Body of pancreas (tissue), 4 donors: ENCODE measurements at regions not wholly inside any gene's neighbourhood (a gene's known extent, or its start where the extent isn't known, plus 50 kb on each side); places are given as distances from the start of the nearest gene placed in this dataset.

Experiments
- CTCF ChIP-seq, 7 experiments: fragments of 450-650 bp in 4 of 7; fragments of 200-600 bp in 3 of 7; sonication (generic) in 3 of 7; IDR thresholded peaks; one replicate each; pipeline ENCODE4 v1.5.1; 2016 to 2019; ENCODE audit warnings: antibody characterized with exemption in 7 of 7
- POLR2A ChIP-seq, 3 donors: fragments of 450-650 bp; IDR thresholded peaks; one replicate each; pipeline ENCODE4 v1.6.1; 2016; ENCODE audit warnings: antibody characterized with exemption in 3 of 3, mild to moderate bottlenecking in 2 of 3

GRCh38 chr3:28808068-28808467, 459.4 kb upstream of the AZI2 start:
- TF ChIP-seq CTCF (IDR thresholded peaks at IDR 0.05): no peak
- no peak for TF ChIP-seq POLR2A (IDR thresholded peaks at IDR 0.05)
